ENCODE measurements at regions not wholly inside any gene's neighbourhood (a gene's known extent, or its start where the extent isn't known, plus 50 kb on each side); places are given as distances from the start of the nearest gene placed in this dataset.

DNA sequence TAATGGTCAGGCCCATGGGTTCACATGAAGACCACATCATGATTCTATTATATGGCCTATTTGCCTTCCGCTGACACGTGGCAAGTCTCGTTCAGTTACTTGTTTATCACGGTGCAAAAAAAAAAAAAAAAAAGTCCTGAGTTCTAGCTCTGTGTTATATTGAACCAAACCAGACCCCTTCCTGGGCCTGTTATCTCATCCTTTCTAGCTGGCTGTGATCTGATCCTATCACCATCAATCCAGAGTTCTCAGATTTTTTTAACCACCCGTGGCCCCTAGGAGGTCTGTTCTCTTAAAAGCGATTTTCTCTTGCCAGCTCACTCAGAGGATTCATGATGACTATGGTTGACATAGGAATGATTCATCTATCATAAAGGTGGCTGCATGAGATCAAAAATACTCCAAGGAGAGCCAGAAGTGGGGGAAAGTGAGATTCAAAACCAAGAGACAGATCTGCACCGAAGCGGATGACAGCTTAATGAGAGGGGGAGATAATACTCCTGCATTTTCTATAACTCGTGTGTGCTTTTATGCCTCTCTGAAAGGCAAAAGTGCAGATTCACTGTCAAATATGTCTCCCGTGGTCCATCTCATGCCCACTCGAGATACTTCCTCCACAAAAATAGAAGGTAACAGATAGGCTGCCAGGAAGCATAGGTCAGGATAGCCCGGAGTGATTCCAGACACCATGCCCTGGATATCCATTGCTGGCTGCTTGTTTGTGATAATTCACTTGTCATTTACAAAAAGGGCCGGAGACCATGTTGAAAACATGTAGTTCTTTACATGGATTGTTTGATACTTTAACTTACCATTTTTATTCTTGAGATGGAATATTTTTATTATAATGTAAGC, 505.7 kb upstream of the KLHL29 start:
- H4K20me1 ChIP-seq (ENCODE audit: insufficient read depth, low read length) = no peaks in the 10 kb centered on the region
- H3K9ac ChIP-seq (ENCODE audit: low read depth, low read length) = no peak overlapping the region
- H3K79me2 ChIP-seq (ENCODE audit: insufficient read depth, low read length) = no peaks in the 10 kb centered on the region
- H3K9me3 ChIP-seq (ENCODE audit: insufficient read depth, low read length, severe bottlenecking) = no peaks in the 10 kb centered on the region
- no peak overlapping the region for H3K4me3 ChIP-seq (ENCODE audit: low read depth in 1 of 2, low read length in 2 of 2)
- no peak for DNase-seq
- no peak overlapping the region for H2AFZ ChIP-seq (ENCODE audit: low read depth, low read length)
- no peak overlapping the region for H3K27ac ChIP-seq (ENCODE audit: low read length)
- H3K4me2 ChIP-seq (ENCODE audit: insufficient read depth, low read length) = no peak overlapping the region
- H3K36me3 ChIP-seq (ENCODE audit: insufficient read depth, low read length) = no peaks in the 10 kb centered on the region
- TF ChIP-seq, protein P1, sequence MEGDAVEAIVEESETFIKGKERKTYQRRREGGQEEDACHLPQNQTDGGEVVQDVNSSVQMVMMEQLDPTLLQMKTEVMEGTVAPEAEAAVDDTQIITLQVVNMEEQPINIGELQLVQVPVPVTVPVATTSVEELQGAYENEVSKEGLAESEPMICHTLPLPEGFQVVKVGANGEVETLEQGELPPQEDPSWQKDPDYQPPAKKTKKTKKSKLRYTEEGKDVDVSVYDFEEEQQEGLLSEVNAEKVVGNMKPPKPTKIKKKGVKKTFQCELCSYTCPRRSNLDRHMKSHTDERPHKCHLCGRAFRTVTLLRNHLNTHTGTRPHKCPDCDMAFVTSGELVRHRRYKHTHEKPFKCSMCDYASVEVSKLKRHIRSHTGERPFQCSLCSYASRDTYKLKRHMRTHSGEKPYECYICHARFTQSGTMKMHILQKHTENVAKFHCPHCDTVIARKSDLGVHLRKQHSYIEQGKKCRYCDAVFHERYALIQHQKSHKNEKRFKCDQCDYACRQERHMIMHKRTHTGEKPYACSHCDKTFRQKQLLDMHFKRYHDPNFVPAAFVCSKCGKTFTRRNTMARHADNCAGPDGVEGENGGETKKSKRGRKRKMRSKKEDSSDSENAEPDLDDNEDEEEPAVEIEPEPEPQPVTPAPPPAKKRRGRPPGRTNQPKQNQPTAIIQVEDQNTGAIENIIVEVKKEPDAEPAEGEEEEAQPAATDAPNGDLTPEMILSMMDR (IDR thresholded peaks at IDR 0.05; ENCODE audit: borderline replicate concordance, extremely low read depth, low read length, poor library complexity, severe bottlenecking) = no peak
- no peak for TF ChIP-seq EZH2 (IDR thresholded peaks at IDR 0.05; ENCODE audit: borderline replicate concordance, low read depth, low read length, severe bottlenecking)
- H3K27me3 ChIP-seq (ENCODE audit: insufficient read depth, low read length, poor library complexity) = no peaks in the 10 kb centered on the region
- no peaks in the 10 kb centered on the region for H3K4me1 ChIP-seq (ENCODE audit: insufficient read depth, low read length)
- ATAC-seq (ENCODE audit: insufficient read depth, low read depth) = no peak

DNA sequence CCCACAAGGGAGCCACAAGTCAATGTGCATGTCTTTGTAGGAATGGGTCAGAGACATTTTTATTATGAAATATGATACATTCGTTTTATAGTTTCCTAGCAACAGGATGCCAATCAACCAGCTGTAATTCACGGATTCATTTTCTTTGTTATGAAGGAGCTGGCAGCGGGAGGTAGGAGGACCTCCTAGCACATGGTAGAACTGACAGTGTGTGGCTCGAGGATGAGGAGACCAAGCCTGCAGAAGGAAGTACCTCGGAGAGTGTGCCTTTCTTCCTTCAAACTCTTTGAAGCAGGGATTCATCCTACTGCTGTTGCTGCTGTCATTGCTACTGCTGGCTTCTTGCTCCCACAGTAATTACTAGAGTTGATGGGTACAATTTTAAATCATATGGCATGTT, 504.8 kb upstream of the KLHL29 start:
- no peak overlapping the region for H3K4me2 ChIP-seq (ENCODE audit: insufficient read depth, low read length)
- H3K9ac ChIP-seq (ENCODE audit: low read depth, low read length) = no peak overlapping the region
- H3K36me3 ChIP-seq (ENCODE audit: insufficient read depth, low read length) = no peaks in the 10 kb centered on the region
- TF ChIP-seq, protein P1 (IDR thresholded peaks at IDR 0.05; ENCODE audit: borderline replicate concordance, extremely low read depth, low read length, poor library complexity, severe bottlenecking) = no peak
- TF ChIP-seq EZH2 (IDR thresholded peaks at IDR 0.05; ENCODE audit: borderline replicate concordance, low read depth, low read length, severe bottlenecking) = no peak
- H3K4me3 ChIP-seq (ENCODE audit: low read depth in 1 of 2, low read length in 2 of 2) = no peak overlapping the region
- no peaks in the 10 kb centered on the region for H4K20me1 ChIP-seq (ENCODE audit: insufficient read depth, low read length)
- DNase-seq = no peak
- H3K79me2 ChIP-seq (ENCODE audit: insufficient read depth, low read length) = no peaks in the 10 kb centered on the region
- H3K27ac ChIP-seq (ENCODE audit: low read length) = no peak overlapping the region
- H3K27me3 ChIP-seq (ENCODE audit: insufficient read depth, low read length, poor library complexity) = no peaks in the 10 kb centered on the region
- no peak for ATAC-seq (ENCODE audit: insufficient read depth, low read depth)
- no peaks in the 10 kb centered on the region for H3K9me3 ChIP-seq (ENCODE audit: insufficient read depth, low read length, severe bottlenecking)
- no peaks in the 10 kb centered on the region for H3K4me1 ChIP-seq (ENCODE audit: insufficient read depth, low read length)
- H2AFZ ChIP-seq (ENCODE audit: low read depth, low read length) = no peak overlapping the region

DNA sequence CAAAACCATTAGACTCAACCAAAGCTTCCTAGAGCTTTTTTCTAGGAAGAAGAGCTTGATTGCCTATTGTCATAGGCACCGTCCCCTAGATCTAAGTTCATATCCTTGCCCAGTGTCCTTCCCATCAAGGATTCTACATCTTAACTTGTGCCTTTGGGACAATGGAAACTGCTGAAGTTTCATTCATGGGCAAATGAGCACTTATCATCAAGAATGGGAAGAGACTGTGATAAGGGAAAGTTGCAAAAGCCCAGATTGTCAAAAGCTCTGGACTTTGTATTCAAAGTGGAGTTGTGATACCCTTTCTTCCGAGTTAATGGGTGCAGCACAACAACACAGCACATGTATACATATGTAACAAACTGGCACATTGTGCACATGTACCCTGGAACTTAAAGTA, 503.0 kb upstream of the KLHL29 start:
- Histone ChIP-seq H3K27me3 (ENCODE audit: insufficient read depth, low read length, poor library complexity) (no peaks in the 10 kb centered on the region), H3K9me3 (ENCODE audit: insufficient read depth, low read length, severe bottlenecking) (no peaks in the 10 kb centered on the region), H3K27ac (ENCODE audit: low read length) (no peak overlapping the region), H3K4me3 (ENCODE audit: low read depth in 1 of 2, low read length in 2 of 2) (no peak overlapping the region), H3K9ac (ENCODE audit: low read depth, low read length) (no peak overlapping the region), H3K4me2 (ENCODE audit: insufficient read depth, low read length) (no peak overlapping the region), H3K36me3 (ENCODE audit: insufficient read depth, low read length) (no peaks in the 10 kb centered on the region), H3K4me1 (ENCODE audit: insufficient read depth, low read length) (no peaks in the 10 kb centered on the region), H2AFZ (ENCODE audit: low read depth, low read length) (no peak overlapping the region), H3K79me2 (ENCODE audit: insufficient read depth, low read length) (no peaks in the 10 kb centered on the region), H4K20me1 (ENCODE audit: insufficient read depth, low read length) (no peaks in the 10 kb centered on the region)
- DNase-seq (no peak), ATAC-seq (ENCODE audit: insufficient read depth, low read depth) (no peak)
- no peak for TF ChIP-seq EZH2 (IDR thresholded peaks at IDR 0.05; ENCODE audit: borderline replicate concordance, low read depth, low read length, severe bottlenecking)
- TF ChIP-seq, protein P1 (IDR thresholded peaks at IDR 0.05; ENCODE audit: borderline replicate concordance, extremely low read depth, low read length, poor library complexity, severe bottlenecking) = no peak

Data from DND-41 (cell line).